NCI-H2227 treated with DMSO at 0.1 percent for 48 hours (cell line): ENCODE measurements at regions not wholly inside any gene's neighbourhood (a gene's known extent, or its start where the extent isn't known, plus 50 kb on each side); places are given as distances from the start of the nearest gene placed in this dataset.

Experiments
- DNase-seq: peaks from one replicate; lab custom pipeline; 2025; lab: John Stamatoyannopoulos, UW

- DNase-seq: no peak
These were observed 190.6 kb upstream of the NBEA start for GRCh38 chr13:34751492-34751891.

DNA sequence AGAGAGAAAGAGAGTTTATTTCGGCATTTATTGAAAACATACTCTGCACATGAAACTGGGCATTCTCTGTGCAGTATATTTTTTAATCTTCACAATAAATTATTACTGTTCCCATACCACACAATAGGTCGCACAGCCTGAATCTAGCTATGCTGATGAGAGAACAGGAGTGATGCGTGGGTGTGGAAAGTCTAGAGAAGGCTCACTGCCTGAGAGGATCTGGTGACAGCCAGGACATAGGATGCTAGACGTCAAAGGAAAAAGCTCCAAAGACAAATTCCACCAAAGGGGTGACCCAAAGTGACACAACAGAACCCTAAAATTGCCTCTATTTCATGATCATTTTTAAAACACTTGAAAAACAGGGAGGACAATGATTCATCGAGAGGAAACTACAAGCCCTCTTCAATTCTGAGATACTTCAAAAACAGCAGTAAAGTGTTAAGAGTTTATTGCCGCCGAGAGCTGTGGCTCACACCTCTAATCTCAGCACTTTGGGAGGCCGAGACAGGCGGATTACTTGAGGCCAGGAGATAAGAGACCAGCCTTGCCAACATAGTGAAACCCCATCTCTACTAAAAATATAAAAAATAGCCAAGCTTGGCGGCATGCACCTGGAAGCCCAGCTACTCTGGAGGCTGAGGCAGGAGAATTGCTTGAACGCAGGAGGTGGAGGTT, 189.6 kb upstream of the NBEA start:
- DNase-seq: no peak

DNA sequence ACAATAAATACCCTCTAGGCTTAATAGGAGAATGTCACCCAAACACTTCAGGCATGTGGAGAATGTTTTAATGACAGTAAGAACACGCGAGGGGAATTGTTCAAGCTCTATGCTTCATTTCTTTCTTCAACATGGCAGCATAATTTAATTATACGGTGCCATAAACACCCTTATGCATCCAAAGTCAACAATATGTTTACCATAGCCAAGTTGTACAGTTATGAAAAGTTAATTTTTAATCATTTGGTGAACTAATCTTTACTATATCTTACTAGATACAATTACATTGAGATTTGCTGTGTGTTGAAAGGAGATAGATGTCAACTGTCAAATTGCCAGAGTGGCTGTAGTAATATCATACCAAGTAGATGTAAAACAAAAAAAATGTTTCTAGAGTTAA, 185.9 kb upstream of the NBEA start:
- no peak for DNase-seq

DNA sequence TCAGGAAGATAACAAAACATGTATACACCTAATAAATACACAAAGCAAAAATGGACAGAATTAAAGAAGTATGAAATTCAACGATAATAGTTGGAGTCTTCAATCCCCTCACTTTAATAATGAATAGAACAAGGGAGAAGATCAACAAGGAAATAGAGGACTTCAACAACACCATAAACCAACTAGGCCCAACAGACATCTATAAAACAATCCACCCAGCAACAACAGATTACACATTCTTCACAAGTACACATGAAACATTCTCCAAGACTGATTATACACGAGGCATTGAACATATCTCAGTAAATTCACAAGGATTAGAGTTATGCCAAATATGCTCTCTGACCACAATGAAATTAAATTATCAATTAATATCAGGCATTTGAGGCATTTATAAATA, 185.5 kb upstream of the NBEA start:
- no peak for DNase-seq

DNA sequence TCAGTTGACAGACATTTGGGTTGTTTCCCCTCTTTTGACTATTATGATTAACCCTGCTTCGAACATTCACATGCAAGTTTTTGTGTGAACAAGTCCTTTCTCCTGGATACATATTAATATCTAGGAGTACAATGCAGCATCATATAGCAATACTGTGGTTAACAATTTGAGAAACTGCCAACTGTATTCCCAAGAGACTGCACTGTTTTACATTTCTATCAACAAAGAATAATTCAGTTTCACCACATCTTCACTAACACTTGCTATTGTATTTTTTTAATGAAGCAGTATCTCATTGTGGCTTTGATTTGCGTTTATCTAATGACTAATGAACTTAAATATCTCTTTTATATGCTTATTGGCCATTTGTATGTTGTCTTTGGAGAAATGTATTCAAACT, 184.6 kb upstream of the NBEA start:
- DNase-seq: no peak

DNA sequence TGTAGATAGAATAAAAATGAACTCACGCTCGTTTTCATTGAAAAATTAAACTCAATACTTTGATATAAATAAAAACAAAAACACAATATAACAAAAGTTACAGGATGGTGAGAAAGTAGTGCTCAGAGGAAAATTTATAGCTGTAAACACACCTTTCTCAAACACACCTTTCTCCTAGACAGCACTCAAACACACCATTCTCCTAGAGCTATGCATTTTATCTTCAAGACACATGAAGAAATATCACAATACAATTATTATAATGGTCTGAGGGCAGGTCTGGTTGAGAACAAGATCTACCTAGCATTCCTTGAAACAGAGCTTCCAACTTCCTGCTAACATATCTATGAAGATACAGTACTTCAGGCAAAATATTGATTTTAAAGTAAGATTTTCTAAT, 183.4 kb upstream of the NBEA start:
- no peak for DNase-seq

DNA sequence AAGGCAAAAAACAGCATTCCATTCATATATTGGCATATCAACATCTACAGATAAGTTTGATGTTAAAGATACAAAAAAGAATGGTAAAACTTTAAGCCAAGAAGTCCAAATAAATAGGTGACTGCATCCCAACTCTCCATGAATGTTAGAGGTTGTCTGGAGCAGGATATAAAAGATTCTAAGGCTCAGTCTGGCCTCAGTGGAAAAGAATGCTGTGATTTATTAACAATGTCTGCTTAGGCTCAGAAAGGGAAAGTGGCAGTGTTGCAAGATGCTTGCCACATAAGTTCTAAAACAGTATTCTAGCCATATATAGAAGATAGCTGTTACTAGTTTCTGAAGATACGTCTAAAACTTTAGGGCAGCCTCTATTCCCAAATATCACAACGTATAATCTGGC, 179.8 kb upstream of the NBEA start:
- no peak for DNase-seq

DNA sequence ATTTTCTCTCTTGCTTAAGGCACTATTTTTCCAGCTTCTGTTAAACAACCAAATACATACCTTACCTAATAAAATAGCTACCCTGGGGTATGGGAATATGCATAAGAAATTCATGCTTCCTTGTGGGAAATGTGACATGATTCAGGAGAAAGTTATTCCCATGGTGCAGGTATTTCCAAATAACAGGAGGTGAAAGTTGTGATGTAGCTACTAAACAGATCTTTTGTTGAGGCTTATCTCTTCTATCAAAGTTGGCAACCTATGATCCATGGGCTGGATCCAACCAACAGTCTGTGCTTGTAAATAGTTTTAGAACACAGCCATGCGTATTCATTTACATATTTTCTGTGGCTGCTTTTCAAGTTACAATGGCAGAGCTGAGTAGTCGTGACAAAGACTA, 177.8 kb upstream of the NBEA start:
- DNase-seq: no peak

- DNase-seq: no peak
These were observed 176.5 kb upstream of the NBEA start for GRCh38 chr13:34765446-34766180.

GRCh38 chr13:34767778-34768177, 174.3 kb upstream of the NBEA start:
- DNase-seq: no peak

GRCh38 chr13:34772206-34772605, 169.9 kb upstream of the NBEA start:
- no peak for DNase-seq

DNA sequence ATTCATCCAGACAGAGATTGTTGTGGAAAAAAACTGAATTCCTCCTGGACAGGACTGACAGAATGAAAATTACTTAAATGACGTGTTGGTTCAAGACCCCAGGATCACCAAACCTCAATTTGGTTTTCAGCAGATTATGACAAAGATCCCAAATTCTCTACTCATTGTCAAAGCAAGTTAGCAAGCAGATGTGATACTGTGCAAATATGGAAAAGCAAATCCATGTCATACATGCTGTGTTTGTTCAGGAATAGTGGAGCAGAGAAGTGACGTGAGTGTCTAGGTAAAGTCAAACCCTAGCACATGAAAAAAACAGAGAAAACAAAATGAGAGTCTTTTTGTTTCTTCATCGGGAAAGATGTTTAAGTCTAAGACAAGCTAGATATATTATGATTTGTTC, 169.2 kb upstream of the NBEA start:
- no peak for DNase-seq

DNA sequence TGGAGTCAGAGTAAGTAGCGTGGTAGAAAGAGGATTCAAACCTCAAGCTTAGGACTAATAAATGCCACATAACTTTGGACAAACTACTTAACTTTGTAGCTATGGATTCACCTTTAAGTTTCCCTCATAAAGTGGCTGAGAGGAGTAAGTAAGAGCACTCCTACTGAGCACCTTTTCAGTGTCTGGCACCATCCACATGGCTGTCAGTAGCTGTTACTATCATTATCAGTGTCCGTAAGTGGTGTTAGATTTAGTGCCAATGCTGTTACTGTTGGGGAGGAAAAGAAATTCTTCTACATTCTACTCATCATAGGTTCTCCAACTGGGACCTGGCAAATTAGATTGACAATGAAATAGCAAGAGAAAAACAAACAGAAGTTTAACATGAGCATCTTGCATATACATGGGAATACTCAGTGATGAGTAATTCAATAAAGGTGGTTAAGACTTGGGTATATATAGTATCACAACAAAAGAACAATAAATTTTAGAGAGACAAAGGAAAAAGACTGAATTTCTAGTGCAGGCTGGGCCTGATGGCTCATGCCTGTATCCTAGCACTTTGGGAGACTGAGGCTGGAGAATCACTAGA, 165.6 kb upstream of the NBEA start:
- DNase-seq: no peak

DNA sequence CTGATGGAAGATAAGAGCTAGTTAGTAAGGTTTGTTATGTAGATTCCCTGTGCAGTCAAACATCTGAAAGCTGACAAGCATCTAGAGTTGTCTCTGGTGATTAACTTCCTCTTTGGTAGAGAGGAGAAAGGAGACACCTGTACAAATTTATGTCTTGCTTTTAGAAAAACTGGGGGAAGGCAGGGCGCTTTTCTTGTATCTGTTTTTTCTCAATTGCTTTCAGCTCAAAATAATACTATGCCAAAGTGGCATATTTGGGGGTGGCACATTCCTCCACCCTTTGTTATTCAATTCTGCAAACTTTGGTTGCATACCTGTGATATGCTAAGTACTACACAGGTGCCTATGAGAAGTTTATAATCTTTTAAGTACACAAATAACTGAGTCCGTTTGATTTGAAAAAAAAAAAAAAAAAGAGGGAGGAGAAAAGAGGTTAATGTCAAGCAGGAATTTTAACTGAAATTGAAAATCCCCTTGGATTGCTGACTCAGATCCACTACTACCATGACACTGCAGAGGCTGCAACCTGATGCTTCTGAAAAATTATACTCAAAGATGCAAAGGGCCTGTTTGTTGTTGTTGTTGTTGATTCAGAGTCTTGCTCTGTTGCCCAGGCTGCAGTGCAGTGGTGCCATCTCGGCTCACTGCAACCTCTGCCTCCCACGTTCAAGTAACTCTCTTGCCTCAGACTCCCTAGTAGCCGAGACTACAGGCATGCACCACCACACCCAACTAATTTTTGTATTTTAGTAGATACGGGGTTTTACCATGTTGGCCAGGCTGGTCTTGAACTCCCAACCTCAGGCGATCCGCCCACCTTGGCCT, 164.8 kb upstream of the NBEA start:
- DNase-seq: no peak

GRCh38 chr13:34777914-34778303, 164.2 kb upstream of the NBEA start:
- DNase-seq: no peak

DNA sequence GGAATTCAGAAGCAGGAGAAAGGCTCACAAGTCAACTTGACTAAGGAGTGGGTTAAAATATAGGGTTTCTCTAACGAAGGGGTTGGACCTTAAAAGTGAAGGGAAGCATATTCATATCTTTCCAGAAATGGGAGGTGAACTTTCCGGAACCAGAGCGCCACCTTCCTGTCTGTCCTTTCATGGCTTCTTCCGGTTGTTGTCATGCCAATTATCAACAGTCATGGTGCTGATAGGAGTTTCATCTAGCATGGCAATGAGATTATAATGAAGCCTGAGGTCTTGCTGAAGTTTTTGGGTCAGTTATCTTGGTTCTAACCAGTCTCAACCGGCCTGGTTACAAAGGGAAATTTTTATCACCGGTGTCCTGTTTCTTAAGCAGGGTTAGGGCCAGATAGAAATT, 162.9 kb upstream of the NBEA start:
- no peak for DNase-seq

GRCh38 chr13:34793301-34793700, 148.8 kb upstream of the NBEA start:
- no peak for DNase-seq

DNA sequence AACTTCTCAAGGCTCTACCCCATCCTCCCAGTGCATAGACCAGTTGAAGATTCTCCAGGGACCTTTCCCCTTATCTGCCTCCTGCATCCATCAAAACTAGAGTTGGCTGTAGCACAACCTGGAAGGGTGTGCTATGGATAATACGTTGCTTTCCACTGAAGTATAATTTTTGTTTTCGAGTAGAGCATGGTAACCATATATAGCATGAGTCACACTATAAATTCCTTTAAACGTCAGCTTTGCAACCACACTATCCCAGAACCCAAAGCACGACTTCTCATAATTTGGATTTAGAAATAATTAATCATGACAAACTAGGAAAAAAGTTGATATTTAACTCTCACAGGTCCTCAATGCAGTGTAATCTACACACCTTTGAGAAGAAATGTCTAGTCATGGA, 138.3 kb upstream of the NBEA start:
- no peak for DNase-seq

DNA sequence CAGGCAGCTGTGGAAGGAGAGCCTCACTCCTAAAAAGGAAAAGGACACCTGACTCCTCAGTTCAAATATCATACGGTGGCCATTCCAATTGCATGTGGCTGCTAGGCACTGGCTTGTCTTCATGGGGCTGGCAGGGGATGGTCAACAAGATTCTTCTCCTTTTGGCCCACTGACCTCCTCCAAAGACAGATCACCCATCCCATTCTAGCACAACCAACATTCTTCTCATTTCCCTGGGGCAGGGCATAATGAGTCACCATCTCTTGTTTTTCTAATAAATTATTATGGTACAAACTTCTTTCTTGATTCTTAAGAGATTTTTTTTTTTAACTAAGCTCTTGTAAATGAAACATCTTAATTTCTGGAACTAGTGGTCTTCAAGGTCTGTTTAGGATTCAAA, 136.7 kb upstream of the NBEA start:
- DNase-seq: no peak

GRCh38 chr13:34808649-34809048, 133.4 kb upstream of the NBEA start:
- DNase-seq: no peak

DNA sequence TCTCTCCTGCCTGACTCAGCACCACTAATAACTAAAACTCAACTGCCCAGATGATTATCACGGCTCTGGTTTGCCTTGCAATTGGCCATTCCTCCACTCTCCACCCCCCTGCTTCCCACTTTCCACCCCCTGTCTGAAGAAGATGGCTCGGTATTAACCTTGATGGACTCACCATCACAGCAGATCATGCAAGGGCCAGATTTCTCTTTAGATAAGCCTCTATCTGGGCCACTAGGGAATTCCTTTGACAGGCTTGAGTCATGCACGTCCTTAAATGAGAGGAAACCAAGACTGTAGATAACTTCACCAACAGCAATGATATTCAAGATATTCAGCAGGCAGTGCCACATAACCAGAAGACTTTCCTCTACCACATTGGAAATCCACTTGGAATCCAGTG, 131.1 kb upstream of the NBEA start:
- no peak for DNase-seq

DNA sequence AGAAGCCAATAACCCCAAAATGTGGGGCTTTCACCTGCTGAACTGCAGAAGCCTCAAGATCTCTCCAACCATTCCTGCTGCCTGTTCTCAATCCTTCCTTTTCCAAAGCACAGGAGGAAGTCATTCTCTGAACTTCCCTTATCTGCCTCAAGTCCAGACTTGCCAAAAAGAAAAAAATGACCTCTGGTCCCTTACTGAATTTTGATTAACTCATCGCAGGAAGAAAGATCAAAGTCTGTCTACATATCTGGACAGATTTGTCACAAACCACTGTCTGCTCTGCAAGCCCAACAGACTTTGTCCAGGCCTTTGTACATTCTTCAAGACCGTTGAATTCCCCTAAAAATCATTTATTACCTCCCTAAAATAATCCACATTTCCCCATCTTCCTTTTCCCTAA, 126.5 kb upstream of the NBEA start:
- no peak for DNase-seq
